IMR-90 (cell line): ENCODE measurements at regions not wholly inside any gene's neighbourhood (a gene's known extent, or its start where the extent isn't known, plus 50 kb on each side); places are given as distances from the start of the nearest gene placed in this dataset.
A peak's percentile ranks its signal among the peaks of the same experiment; 100 is the strongest.

Experiments
- ATAC-seq: fragments of 200-7000 bp; cut with Tn5 transposase; 2 replicates; pipeline ENCODE4 v1.9.1; 2020; ENCODE audit warnings: low read depth, mild to moderate bottlenecking, moderate library complexity
- BruUV-seq: library from RNA; stranded (reverse); fragments of 400-500 nt; replicated peaks from 2 replicates; lab custom pipeline; 2021; lab: Mats Ljungman, UMichigan
- CTCF ChIA-PET: fragments of 300-600 bp; formaldehyde crosslinking; extraction: SDS; loops from one replicate; lab custom pipeline; 2021; ENCODE audit warnings: antibody characterized with exemption; lab: Yijun Ruan, JAX
- POLR2A ChIA-PET: fragments of 300-600 bp; sonication (Branson Sonifier 250); formaldehyde crosslinking; loops from one replicate; lab custom pipeline; 2022; ENCODE audit warnings: antibody characterized with exemption; ENCODE audit not compliant: unreplicated experiment; lab: Charles Lee
- DNase-seq: peaks from one replicate; pipeline ENCODE4 v3.0.0; 2013
- H2AFZ ChIP-seq: replicated peaks from 2 replicates; pipeline ENCODE3; 2013; ENCODE audit warnings: low read length, mild to moderate bottlenecking; ENCODE audit not compliant: poor library complexity
- H2AK5ac ChIP-seq: 2 replicates; pipeline ENCODE4 v1.6.1; 2013; ENCODE audit warnings: low read depth, low read length, inconsistent platforms
- H2AK9ac ChIP-seq: replicated peaks from 2 replicates; pipeline ENCODE3; 2013; ENCODE audit warnings: mild to moderate bottlenecking, low read depth, low read length, moderate library complexity; ENCODE audit not compliant: poor library complexity
- H2BK120ac ChIP-seq: 2 replicates; pipeline ENCODE4 v1.6.1; 2013; ENCODE audit warnings: low read depth, low read length, inconsistent platforms
- H2BK15ac ChIP-seq: 3 replicates; pipeline ENCODE4 v1.6.1; 2013; ENCODE audit warnings: low read depth, low read length, inconsistent platforms
- H2BK20ac ChIP-seq: 2 replicates; pipeline ENCODE4 v1.6.1; 2013; ENCODE audit warnings: low read depth, mild to moderate bottlenecking, inconsistent platforms, low read length, moderate library complexity
- H2BK5ac ChIP-seq: 2 replicates; pipeline ENCODE4 v1.6.1; 2013; ENCODE audit warnings: mild to moderate bottlenecking, low read depth, low read length, inconsistent platforms; ENCODE audit not compliant: poor library complexity, severe bottlenecking
- H3K14ac ChIP-seq: replicated peaks from 2 replicates; pipeline ENCODE4 v1.6.1; 2013; ENCODE audit warnings: low read depth, low read length, inconsistent platforms
- H3K18ac ChIP-seq: 2 replicates; pipeline ENCODE4 v1.6.1; 2013; ENCODE audit warnings: low read depth, low read length, control low read depth
- H3K23ac ChIP-seq: 2 replicates; pipeline ENCODE4 v1.6.1; 2013; ENCODE audit warnings: low read depth, low read length, inconsistent platforms
- H3K27ac ChIP-seq: 2 replicates; pipeline ENCODE4 v1.5.1; 2013; ENCODE audit warnings: mild to moderate bottlenecking, control low read depth, low read length; ENCODE audit not compliant: insufficient read depth
- H3K27me3 ChIP-seq: 2 replicates; pipeline ENCODE4 v1.6.1; 2013; ENCODE audit warnings: low read length; ENCODE audit not compliant: control insufficient read depth, insufficient read depth
- H3K36me3 ChIP-seq: 2 replicates; pipeline ENCODE4 v1.6.1; 2013; ENCODE audit warnings: low read length, mixed read lengths; ENCODE audit not compliant: control insufficient read depth, insufficient read depth
- H3K4ac ChIP-seq: 2 replicates; pipeline ENCODE4 v1.6.1; 2013; ENCODE audit warnings: low read depth, low read length, inconsistent platforms
- H3K4me1 ChIP-seq: 2 replicates; pipeline ENCODE4 v1.6.1; 2013; ENCODE audit warnings: low read length, mixed read lengths; ENCODE audit not compliant: control insufficient read depth, insufficient read depth
- H3K4me2 ChIP-seq: 2 replicates; pipeline ENCODE4 v1.6.1; 2013; ENCODE audit warnings: low read depth, mild to moderate bottlenecking, control low read depth, low read length, moderate library complexity
- H3K4me3 ChIP-seq: 2 replicates; pipeline ENCODE4 v1.5.1; 2013; ENCODE audit warnings: low read depth, mild to moderate bottlenecking, control low read depth, low read length, moderate library complexity; ENCODE audit not compliant: insufficient read depth
- H3K56ac ChIP-seq: 2 replicates; pipeline ENCODE4 v1.6.1; 2013; ENCODE audit warnings: low read length, inconsistent platforms; ENCODE audit not compliant: insufficient read depth; ENCODE audit errors: extremely low read depth
- H3K79me1 ChIP-seq, 2 experiments: 2 replicates each; pipeline ENCODE4 v1.6.1; 2013; ENCODE audit warnings: low read length in 2 of 2, inconsistent platforms in 1 of 2, low read depth in 1 of 2
- H3K9ac ChIP-seq: 2 replicates; pipeline ENCODE4 v1.6.1; 2013; ENCODE audit warnings: low read depth, low read length, control low read depth
- H3K9me1 ChIP-seq: 2 replicates; pipeline ENCODE4 v1.6.1; 2013; ENCODE audit warnings: low read length, inconsistent platforms; ENCODE audit not compliant: insufficient read depth
- H3K9me3 ChIP-seq: 2 replicates; pipeline ENCODE4 v1.6.1; 2013; ENCODE audit warnings: low read length; ENCODE audit not compliant: control insufficient read depth, insufficient read depth
- H4K20me1 ChIP-seq: 2 replicates; pipeline ENCODE4 v1.6.1; 2013; ENCODE audit warnings: low read length, inconsistent platforms; ENCODE audit not compliant: insufficient read depth
- H4K5ac ChIP-seq: 2 replicates; pipeline ENCODE4 v1.6.1; 2013; ENCODE audit warnings: mild to moderate bottlenecking, low read depth, low read length, control low read depth
- H4K8ac ChIP-seq, 2 experiments: 2 replicates each; pipeline ENCODE4 v1.6.1; 2013; ENCODE audit warnings: low read depth in 2 of 2, low read length in 2 of 2, control low read depth in 1 of 2, inconsistent platforms in 1 of 2
- H4K91ac ChIP-seq: 2 replicates; pipeline ENCODE4 v1.6.1; 2013; ENCODE audit warnings: low read depth, low read length, inconsistent platforms; ENCODE audit not compliant: insufficient read depth
- BHLHE40 ChIP-seq: fragments of 150-350 bp; IDR thresholded peaks from 2 replicates; pipeline ENCODE4 v1.6.1; 2016; ENCODE audit warnings: mild to moderate bottlenecking, low read depth, low read length
- CEBPB ChIP-seq: IDR thresholded peaks from 2 replicates; pipeline ENCODE4 v1.6.1; 2012; ENCODE audit warnings: low read depth, low read length, improper control_type of control experiment
- MAZ ChIP-seq: IDR thresholded peaks from 2 replicates; pipeline ENCODE4 v1.6.1; 2012; ENCODE audit warnings: low read depth, mild to moderate bottlenecking, low read length, improper control_type of control experiment, moderate library complexity, borderline replicate concordance
- WGBS, 2 experiments: methylation state at CpG; one replicate each; pipeline versions ENCODE4 v1.1.5 to v1.1.7; 2013; ENCODE audit warnings: missing lambda C conversion rate in 2 of 2; ENCODE audit not compliant: insufficient read length in 1 of 2; ENCODE audit errors: extremely low coverage in 2 of 2; 5-methylcytosine and 5-hydroxymethylcytosine counted together
- dilution Hi-C: fragments of 300-500 bp; cut with HindIII; formaldehyde crosslinking; loops from one replicate; pipeline ENCODE4 v1.14.3; 2018; ENCODE audit warnings: low sequenced_read_pairs; ENCODE audit not compliant: unreplicated experiment
- in situ Hi-C: fragments of 300-500 bp; cut with MboI; formaldehyde crosslinking; loops from 3 replicates; pipeline ENCODE4 v1.14.3; 2019; ENCODE audit warnings: low sequenced_read_pairs, inconsistent platforms, mixed read lengths
- intact Hi-C: fragments of 100-400 bp; cut with micrococcal nuclease; formaldehyde crosslinking; loops from 2 replicates; pipeline ENCODE4 v1.10.0; 2022

- Histone ChIP-seq H3K9me1 (0 out of 2 replicates have a peak, but pooled peaks cover 3% of the 10 kb centered on the region), H2AK5ac (no peak overlapping the region), H2BK120ac (no peak overlapping the region), H4K20me1 (no peaks in the 10 kb centered on the region), H2BK5ac (no peak overlapping the region), H3K4ac (no peak overlapping the region), H3K79me1 (no peaks in the 10 kb centered on the region), H3K23ac (no peak overlapping the region), H3K56ac (no peak overlapping the region), H2AK9ac (no peak overlapping the region), H3K9ac (no peak overlapping the region), H3K14ac (no peak overlapping the region), H4K5ac (no peak overlapping the region; the same call in 1 of the 2 replicates), H4K8ac (no peak overlapping the region), H3K27me3 (no peaks in the 10 kb centered on the region), H2AFZ (no peak overlapping the region), H3K9me3 (no peaks in the 10 kb centered on the region), H3K4me3 (no peak overlapping the region), H3K18ac (no peak overlapping the region), H4K91ac (no peak overlapping the region), H3K27ac (no peak overlapping the region), H2BK15ac (no peak overlapping the region), H3K36me3 (no peaks in the 10 kb centered on the region), H3K4me1 (peaks cover 3% of the 10 kb centered on the region; the same call in 1 of the 2 replicates), H2BK20ac (0 out of 2 replicates have a peak overlapping the region, but pooled peaks have one; percentile 16), H3K4me2 (no peak overlapping the region)
- WGBS, 2 experiments: no CpG with 5 or more reads among the region's 2 CpGs
- BruUV-seq: no TSS peak
- TF ChIP-seq CEBPB (no peak), BHLHE40 (no peak), MAZ (no peak)
- CTCF ChIA-PET: interaction anchor here (1.3 kb wide), 1 partner anchor 576 kb away, joined by 3 read pairs; no protein-coding TSS in a partner anchor
- intact Hi-C loops (loop anchor here (2.0 to 10.0 kb wide), 8 partner anchors 148 to 1927 kb away; no protein-coding TSS in a partner anchor), in situ Hi-C loops (no loop called here), dilution Hi-C loops (no loop called here)
- POLR2A ChIA-PET: no interaction called here
- no peak for ATAC-seq
- no peak for DNase-seq
Observed at GRCh38 chr12:87849074-87849473, 180.1 kb downstream of the C12orf50 start.
